ENCODE measurements at regions not wholly inside any gene's neighbourhood (a gene's known extent, or its start where the extent isn't known, plus 50 kb on each side); places are given as distances from the start of the nearest gene placed in this dataset.

GRCh38 chr3:160130950-160131349 is 94.3 kb upstream of the C3orf80 start:
- TF ChIP-seq POLR2A (IDR thresholded peaks at IDR 0.05; ENCODE audit: low read depth, low read length) (no peak), MXI1 (IDR thresholded peaks at IDR 0.05; ENCODE audit: borderline replicate concordance, low read depth, low read length) (no peak), RFX5 (IDR thresholded peaks at IDR 0.05; ENCODE audit: low read depth, low read length) (no peak)
- TF ChIP-seq, protein P1, sequence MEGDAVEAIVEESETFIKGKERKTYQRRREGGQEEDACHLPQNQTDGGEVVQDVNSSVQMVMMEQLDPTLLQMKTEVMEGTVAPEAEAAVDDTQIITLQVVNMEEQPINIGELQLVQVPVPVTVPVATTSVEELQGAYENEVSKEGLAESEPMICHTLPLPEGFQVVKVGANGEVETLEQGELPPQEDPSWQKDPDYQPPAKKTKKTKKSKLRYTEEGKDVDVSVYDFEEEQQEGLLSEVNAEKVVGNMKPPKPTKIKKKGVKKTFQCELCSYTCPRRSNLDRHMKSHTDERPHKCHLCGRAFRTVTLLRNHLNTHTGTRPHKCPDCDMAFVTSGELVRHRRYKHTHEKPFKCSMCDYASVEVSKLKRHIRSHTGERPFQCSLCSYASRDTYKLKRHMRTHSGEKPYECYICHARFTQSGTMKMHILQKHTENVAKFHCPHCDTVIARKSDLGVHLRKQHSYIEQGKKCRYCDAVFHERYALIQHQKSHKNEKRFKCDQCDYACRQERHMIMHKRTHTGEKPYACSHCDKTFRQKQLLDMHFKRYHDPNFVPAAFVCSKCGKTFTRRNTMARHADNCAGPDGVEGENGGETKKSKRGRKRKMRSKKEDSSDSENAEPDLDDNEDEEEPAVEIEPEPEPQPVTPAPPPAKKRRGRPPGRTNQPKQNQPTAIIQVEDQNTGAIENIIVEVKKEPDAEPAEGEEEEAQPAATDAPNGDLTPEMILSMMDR (conservative IDR thresholded peaks at IDR 0.05; ENCODE audit: low read depth, low read length): no peak

Measured in IMR-90 (cell line).